ENCODE measurements at regions not wholly inside any gene's neighbourhood (a gene's known extent, or its start where the extent isn't known, plus 50 kb on each side); places are given as distances from the start of the nearest gene placed in this dataset.

DNA sequence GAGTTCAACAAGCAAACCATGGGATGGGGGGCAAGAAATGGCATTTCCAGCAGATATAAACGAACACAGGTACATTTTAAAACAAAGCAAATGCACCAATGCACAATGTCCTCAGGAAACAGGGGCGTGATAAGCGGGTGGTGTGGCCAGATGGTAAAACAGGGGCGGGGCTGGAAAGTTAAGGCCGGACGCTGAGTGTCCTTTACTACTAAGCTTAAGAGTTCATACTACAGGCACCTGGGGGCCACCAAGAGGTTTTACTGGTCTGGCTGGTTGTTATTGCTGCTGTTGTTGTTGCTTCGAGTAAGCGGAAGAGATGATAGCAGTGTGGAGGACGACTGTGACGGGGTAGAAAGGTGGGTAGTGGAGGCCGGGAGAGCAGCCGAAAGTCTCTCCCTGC lies 99.8 kb downstream of the ATPSCKMT start:
- no peaks in the 10 kb centered on the region for H3K4me1 ChIP-seq (ENCODE audit: control insufficient read depth in 1 of 2, insufficient read depth in 2 of 2, low read length in 2 of 2)
- no peaks in the 10 kb centered on the region for H3K36me3 ChIP-seq (ENCODE audit: control insufficient read depth in 1 of 2, insufficient read depth in 2 of 2, low read length in 2 of 2)
- no peaks in the 10 kb centered on the region for H3K9me3 ChIP-seq (ENCODE audit: control insufficient read depth in 1 of 2, insufficient read depth in 1 of 2, low read depth in 1 of 2, low read length in 2 of 2)
- no peaks in the 10 kb centered on the region for H3K27me3 ChIP-seq (ENCODE audit: insufficient read depth, low read length)
- intact Hi-C loops (cut with micrococcal nuclease), result no loop called here
- no peak overlapping the region for H3K9ac ChIP-seq (ENCODE audit: low read length)
- H3K79me2 ChIP-seq (ENCODE audit: insufficient read depth, low read length), result no peaks in the 10 kb centered on the region
- H3K27ac ChIP-seq (ENCODE audit: low read depth, low read length), result no peak overlapping the region
- no TSS peak for BruUV-seq (replicated peaks)
- CTCF ChIA-PET, result no interaction called here
- H2AFZ ChIP-seq (ENCODE audit: low read depth, low read length, poor library complexity, severe bottlenecking), result no peak overlapping the region
- RAD21 ChIA-PET (ENCODE audit: low non-redundant PET in 1 of 2, low total read pairs in 2 of 2, uncharacterized antibody in 2 of 2, unreplicated experiment in 2 of 2), result no interaction called here
- no peaks in the 10 kb centered on the region for H4K20me1 ChIP-seq (ENCODE audit: insufficient read depth)
- ATAC-seq, result no peak
- H3K4me2 ChIP-seq (ENCODE audit: low read length), result no peak overlapping the region
- H3K4me3 ChIP-seq (replicated peaks in 1 of 2; ENCODE audit: low read depth in 1 of 2, low read length in 2 of 2), result no peak overlapping the region
- POLR2A ChIA-PET, result no interaction called here
- TF ChIP-seq RAD21 (IDR thresholded peaks at IDR 0.05; ENCODE audit: low read depth) (no peak), ELF1 (IDR thresholded peaks at IDR 0.05; ENCODE audit: borderline replicate concordance, low read depth) (no peak), YY1 (IDR thresholded peaks at IDR 0.05; ENCODE audit: extremely low read depth, insufficient replicate concordance, low read depth, low read length) (no peak), SRF (IDR thresholded peaks at IDR 0.05; ENCODE audit: low read depth) (no peak), EZH2 (IDR thresholded peaks at IDR 0.05) (no peak), EZH2phosphoT487 (IDR thresholded peaks at IDR 0.05; ENCODE audit: borderline replicate concordance) (no peak), CBX3 (IDR thresholded peaks at IDR 0.05; ENCODE audit: low read depth) (no peak), SIN3A (IDR thresholded peaks at IDR 0.05; ENCODE audit: low read depth) (no peak), POLR2A (IDR thresholded peaks at IDR 0.05; ENCODE audit: borderline replicate concordance, extremely low read depth, insufficient read depth, insufficient read length) (no peak), EGR1 (IDR thresholded peaks at IDR 0.05; ENCODE audit: low read depth) (no peak), SP1 (IDR thresholded peaks at IDR 0.05; ENCODE audit: low read depth) (no peak), JUND (IDR thresholded peaks at IDR 0.05) (no peak), CEBPB (IDR thresholded peaks at IDR 0.05; ENCODE audit: low read depth) (no peak), ZNF274 (IDR thresholded peaks at IDR 0.05; ENCODE audit: low read depth, low read length) (no peak), POLR2AphosphoS5 (IDR thresholded peaks at IDR 0.05; ENCODE audit: low read depth, low read length) (no peak)
- TF ChIP-seq, protein P1, sequence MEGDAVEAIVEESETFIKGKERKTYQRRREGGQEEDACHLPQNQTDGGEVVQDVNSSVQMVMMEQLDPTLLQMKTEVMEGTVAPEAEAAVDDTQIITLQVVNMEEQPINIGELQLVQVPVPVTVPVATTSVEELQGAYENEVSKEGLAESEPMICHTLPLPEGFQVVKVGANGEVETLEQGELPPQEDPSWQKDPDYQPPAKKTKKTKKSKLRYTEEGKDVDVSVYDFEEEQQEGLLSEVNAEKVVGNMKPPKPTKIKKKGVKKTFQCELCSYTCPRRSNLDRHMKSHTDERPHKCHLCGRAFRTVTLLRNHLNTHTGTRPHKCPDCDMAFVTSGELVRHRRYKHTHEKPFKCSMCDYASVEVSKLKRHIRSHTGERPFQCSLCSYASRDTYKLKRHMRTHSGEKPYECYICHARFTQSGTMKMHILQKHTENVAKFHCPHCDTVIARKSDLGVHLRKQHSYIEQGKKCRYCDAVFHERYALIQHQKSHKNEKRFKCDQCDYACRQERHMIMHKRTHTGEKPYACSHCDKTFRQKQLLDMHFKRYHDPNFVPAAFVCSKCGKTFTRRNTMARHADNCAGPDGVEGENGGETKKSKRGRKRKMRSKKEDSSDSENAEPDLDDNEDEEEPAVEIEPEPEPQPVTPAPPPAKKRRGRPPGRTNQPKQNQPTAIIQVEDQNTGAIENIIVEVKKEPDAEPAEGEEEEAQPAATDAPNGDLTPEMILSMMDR (IDR thresholded peaks at IDR 0.05 in 2 of 3, conservative IDR thresholded peaks at IDR 0.05 in 1 of 3; ENCODE audit: borderline replicate concordance in 1 of 3, insufficient read depth in 1 of 3, low read depth in 2 of 3, low read length in 2 of 3), result no peak
- TF ChIP-seq, protein P2, sequence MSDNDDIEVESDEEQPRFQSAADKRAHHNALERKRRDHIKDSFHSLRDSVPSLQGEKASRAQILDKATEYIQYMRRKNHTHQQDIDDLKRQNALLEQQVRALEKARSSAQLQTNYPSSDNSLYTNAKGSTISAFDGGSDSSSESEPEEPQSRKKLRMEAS (IDR thresholded peaks at IDR 0.05), result no peak
- TF ChIP-seq, protein P3, sequence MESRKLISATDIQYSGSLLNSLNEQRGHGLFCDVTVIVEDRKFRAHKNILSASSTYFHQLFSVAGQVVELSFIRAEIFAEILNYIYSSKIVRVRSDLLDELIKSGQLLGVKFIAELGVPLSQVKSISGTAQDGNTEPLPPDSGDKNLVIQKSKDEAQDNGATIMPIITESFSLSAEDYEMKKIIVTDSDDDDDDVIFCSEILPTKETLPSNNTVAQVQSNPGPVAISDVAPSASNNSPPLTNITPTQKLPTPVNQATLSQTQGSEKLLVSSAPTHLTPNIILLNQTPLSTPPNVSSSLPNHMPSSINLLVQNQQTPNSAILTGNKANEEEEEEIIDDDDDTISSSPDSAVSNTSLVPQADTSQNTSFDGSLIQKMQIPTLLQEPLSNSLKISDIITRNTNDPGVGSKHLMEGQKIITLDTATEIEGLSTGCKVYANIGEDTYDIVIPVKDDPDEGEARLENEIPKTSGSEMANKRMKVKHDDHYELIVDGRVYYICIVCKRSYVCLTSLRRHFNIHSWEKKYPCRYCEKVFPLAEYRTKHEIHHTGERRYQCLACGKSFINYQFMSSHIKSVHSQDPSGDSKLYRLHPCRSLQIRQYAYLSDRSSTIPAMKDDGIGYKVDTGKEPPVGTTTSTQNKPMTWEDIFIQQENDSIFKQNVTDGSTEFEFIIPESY (IDR thresholded peaks at IDR 0.05; ENCODE audit: extremely low read depth, insufficient replicate concordance, low read length), result no peak
- TF ChIP-seq, protein P4, sequence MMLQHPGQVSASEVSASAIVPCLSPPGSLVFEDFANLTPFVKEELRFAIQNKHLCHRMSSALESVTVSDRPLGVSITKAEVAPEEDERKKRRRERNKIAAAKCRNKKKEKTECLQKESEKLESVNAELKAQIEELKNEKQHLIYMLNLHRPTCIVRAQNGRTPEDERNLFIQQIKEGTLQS (IDR thresholded peaks at IDR 0.05), result no peak
- H3K9me2 ChIP-seq (ENCODE audit: insufficient read depth), result no peaks in the 10 kb centered on the region
- DNase-seq (ENCODE audit: low read depth, low spot score), result no peak
